ENCODE measurements at regions not wholly inside any gene's neighbourhood (a gene's known extent, or its start where the extent isn't known, plus 50 kb on each side); places are given as distances from the start of the nearest gene placed in this dataset.

- DNase-seq (ENCODE audit: low read depth): no peak
- H3K4me3 ChIP-seq (ENCODE audit: low read depth, low read length): no peak overlapping the region
Observed at GRCh38 chrY:12981074-12981473, 76.4 kb downstream of the DDX3Y start.

- DNase-seq (ENCODE audit: low read depth): no peak
- no peak overlapping the region for H3K4me3 ChIP-seq (ENCODE audit: low read depth, low read length)
Observed at GRCh38 chrY:12982249-12982829, 77.7 kb downstream of the DDX3Y start.

GRCh38 chrY:12984637-12985344 is 80.1 kb downstream of the DDX3Y start:
- DNase-seq (ENCODE audit: low read depth): no peak
- no peak overlapping the region for H3K4me3 ChIP-seq (ENCODE audit: low read depth, low read length)

GRCh38 chrY:13017493-13017892 is 112.8 kb downstream of the DDX3Y start:
- DNase-seq (ENCODE audit: low read depth): no peak
- H3K4me3 ChIP-seq (ENCODE audit: low read depth, low read length): no peak overlapping the region

GRCh38 chrY:13019486-13019885 is 114.8 kb downstream of the DDX3Y start:
- DNase-seq (ENCODE audit: low read depth): no peak

GRCh38 chrY:13020839-13021238 is 116.2 kb downstream of the DDX3Y start:
- no peak for DNase-seq (ENCODE audit: low read depth)
- no peak overlapping the region for H3K4me3 ChIP-seq (ENCODE audit: low read depth, low read length)

More at GRCh38 chrY:13019486-13019885, 114.8 kb downstream of the DDX3Y start:
- H3K4me3 ChIP-seq (ENCODE audit: low read depth, low read length): no peak overlapping the region

- no peak for DNase-seq (ENCODE audit: low read depth)
- no peak overlapping the region for H3K4me3 ChIP-seq (ENCODE audit: low read depth, low read length)
Observed at GRCh38 chrY:13023607-13024006, 118.9 kb downstream of the DDX3Y start.

- no peak for DNase-seq (ENCODE audit: low read depth)
- H3K4me3 ChIP-seq (ENCODE audit: low read depth, low read length): no peak overlapping the region
Observed at GRCh38 chrY:13024447-13024846, 119.8 kb downstream of the DDX3Y start.

- no peak overlapping the region for H3K4me3 ChIP-seq (ENCODE audit: low read depth, low read length)
- DNase-seq (ENCODE audit: low read depth): no peak
Observed at GRCh38 chrY:13026906-13027305, 122.2 kb downstream of the DDX3Y start.

GRCh38 chrY:13040232-13040631 is 135.6 kb downstream of the DDX3Y start:
- no peak overlapping the region for H3K4me3 ChIP-seq (ENCODE audit: low read depth, low read length)
- no peak for DNase-seq (ENCODE audit: low read depth)

GRCh38 chrY:13053501-13053900 is 148.8 kb downstream of the DDX3Y start:
- DNase-seq (ENCODE audit: low read depth): no peak
- no peak overlapping the region for H3K4me3 ChIP-seq (ENCODE audit: low read depth, low read length)

- DNase-seq (ENCODE audit: low read depth): no peak
- no peak overlapping the region for H3K4me3 ChIP-seq (ENCODE audit: low read depth, low read length)
Observed at GRCh38 chrY:13066372-13066771, 161.7 kb downstream of the DDX3Y start.

- no peak overlapping the region for H3K4me3 ChIP-seq (ENCODE audit: low read depth, low read length)
- no peak for DNase-seq (ENCODE audit: low read depth)
Observed at GRCh38 chrY:13068696-13069095, 164.0 kb downstream of the DDX3Y start.

GRCh38 chrY:13069111-13069510 is 164.4 kb downstream of the DDX3Y start:
- DNase-seq (ENCODE audit: low read depth): no peak
- H3K4me3 ChIP-seq (ENCODE audit: low read depth, low read length): no peak overlapping the region

GRCh38 chrY:13082748-13083147 is 178.1 kb downstream of the DDX3Y start:
- no peak for DNase-seq (ENCODE audit: low read depth)

GRCh38 chrY:13091575-13091974 is 186.9 kb downstream of the DDX3Y start:
- no peak overlapping the region for H3K4me3 ChIP-seq (ENCODE audit: low read depth, low read length)
- no peak for DNase-seq (ENCODE audit: low read depth)

More at GRCh38 chrY:13082748-13083147, 178.1 kb downstream of the DDX3Y start:
- no peak overlapping the region for H3K4me3 ChIP-seq (ENCODE audit: low read depth, low read length)

GRCh38 chrY:13092986-13093385 is 188.3 kb downstream of the DDX3Y start:
- no peak overlapping the region for H3K4me3 ChIP-seq (ENCODE audit: low read depth, low read length)
- no peak for DNase-seq (ENCODE audit: low read depth)

- DNase-seq (ENCODE audit: low read depth): no peak
Observed at GRCh38 chrY:13093461-13093860, 188.8 kb downstream of the DDX3Y start.

GRCh38 chrY:13094411-13094810 is 189.7 kb downstream of the DDX3Y start:
- no peak for DNase-seq (ENCODE audit: low read depth)

More at GRCh38 chrY:13093461-13093860, 188.8 kb downstream of the DDX3Y start:
- H3K4me3 ChIP-seq (ENCODE audit: low read depth, low read length): no peak overlapping the region

GRCh38 chrY:13094904-13095600 is 190.4 kb downstream of the DDX3Y start:
- DNase-seq (ENCODE audit: low read depth): no peak
- H3K4me3 ChIP-seq (ENCODE audit: low read depth, low read length): no peak overlapping the region

More at GRCh38 chrY:13094411-13094810, 189.7 kb downstream of the DDX3Y start:
- H3K4me3 ChIP-seq (ENCODE audit: low read depth, low read length): no peak overlapping the region
